CD4-positive, alpha-beta T cell treated with Interleukin-15 for 4 hours (primary cell): ENCODE measurements at regions not wholly inside any gene's neighbourhood (a gene's known extent, or its start where the extent isn't known, plus 50 kb on each side); places are given as distances from the start of the nearest gene placed in this dataset.
"Not testable (repeated sequence)": the region's sequence is repeated elsewhere in the genome, so short reads cannot be mapped to it uniquely, and the experiment has no call there.

Experiments used
- DNase-seq: peaks from one replicate; pipeline ENCODE4 v3.0.0-alpha.2; 2020; ENCODE audit warnings: low spot score

- DNase-seq: no peak
Measured at GRCh38 chr4:179124957-179125356, 1682.7 kb upstream of the AGA start.

- no peak for DNase-seq
Measured at GRCh38 chr4:179125870-179126269, 1683.6 kb upstream of the AGA start.

DNA sequence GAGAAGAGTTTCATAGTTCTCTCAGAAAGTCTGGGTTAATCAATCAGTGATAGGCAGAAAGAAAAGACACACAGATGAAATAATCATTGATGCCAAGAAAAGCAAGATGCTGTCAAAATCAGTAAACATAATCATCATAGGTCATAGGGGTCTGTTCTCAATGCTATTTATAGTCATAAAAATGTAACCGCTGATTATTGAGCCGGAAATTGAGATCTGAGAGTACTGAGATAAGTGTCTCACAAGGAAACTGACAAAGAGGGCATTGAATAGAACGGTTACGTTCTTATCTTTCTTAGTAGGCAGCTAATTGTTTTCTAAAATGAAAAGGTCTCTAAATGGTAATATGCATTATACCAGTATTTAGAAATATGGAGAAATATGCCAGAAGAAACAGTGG, 1686.1 kb upstream of the AGA start:
- no peak for DNase-seq

- DNase-seq: no peak
Measured at GRCh38 chr4:179130122-179130714, 1688.0 kb upstream of the AGA start.

- no peak for DNase-seq
Measured at GRCh38 chr4:179145746-179146525, 1703.7 kb upstream of the AGA start.

GRCh38 chr4:179151770-179152169, 1709.5 kb upstream of the AGA start:
- no peak for DNase-seq

DNA sequence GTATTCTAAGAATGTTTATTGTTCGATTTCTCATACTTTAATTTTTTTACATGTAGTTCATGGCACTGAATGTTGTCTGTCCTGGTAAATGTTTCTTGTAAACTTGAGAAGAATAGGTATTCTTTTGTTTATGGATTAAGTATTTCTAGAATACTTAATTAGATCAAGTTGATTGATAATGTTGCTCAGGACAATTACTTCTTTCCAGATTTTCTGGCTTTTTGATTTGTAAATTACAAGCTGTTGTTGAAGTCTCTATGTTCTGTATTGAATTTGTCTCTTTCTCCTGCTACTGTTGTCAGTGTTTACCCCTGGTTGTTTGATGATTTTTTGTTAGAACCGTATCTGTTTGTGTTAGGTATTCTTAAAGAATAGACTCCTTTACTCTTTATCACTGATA, 1720.9 kb upstream of the AGA start:
- DNase-seq: no peak

DNA sequence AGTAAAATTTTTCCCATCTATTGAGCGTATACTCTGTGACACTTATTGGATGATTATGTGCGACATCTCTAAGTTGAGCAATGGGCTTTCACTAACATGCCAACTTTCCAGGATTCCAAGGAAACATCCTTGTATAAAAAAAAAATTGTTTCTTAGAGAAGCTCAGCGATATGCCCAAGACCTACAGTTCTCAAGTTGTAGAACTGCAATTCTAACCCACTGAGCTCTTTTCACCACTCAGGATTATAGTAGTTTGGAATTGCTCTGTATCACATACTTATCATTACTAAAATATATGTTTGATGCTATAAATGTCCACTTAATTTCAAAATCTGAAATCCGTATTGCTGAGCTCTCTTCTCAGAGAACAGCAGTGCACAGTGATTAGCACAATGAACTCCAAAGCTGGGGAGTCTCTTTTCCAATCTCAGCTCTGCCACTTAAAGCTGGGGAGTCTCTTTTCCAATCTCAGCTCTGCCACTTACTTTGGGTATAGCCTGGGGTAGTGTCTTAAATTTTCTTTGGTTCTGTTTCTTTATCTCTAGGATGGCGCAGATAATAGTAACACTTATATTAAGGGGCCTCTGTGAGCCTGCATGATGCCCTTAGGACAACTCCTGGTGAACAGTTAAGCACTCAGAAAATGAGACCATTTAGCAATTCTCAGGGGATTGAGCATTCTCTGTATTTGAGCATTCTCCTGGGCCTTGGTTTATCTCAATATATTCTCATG, 1722.2 kb upstream of the AGA start:
- no peak for DNase-seq

GRCh38 chr4:179165000-179165738, 1722.9 kb upstream of the AGA start:
- no peak for DNase-seq

GRCh38 chr4:179165862-179166261, 1723.6 kb upstream of the AGA start:
- no peak for DNase-seq

GRCh38 chr4:179170308-179170707, 1728.1 kb upstream of the AGA start:
- DNase-seq: not testable (repeated sequence)

DNA sequence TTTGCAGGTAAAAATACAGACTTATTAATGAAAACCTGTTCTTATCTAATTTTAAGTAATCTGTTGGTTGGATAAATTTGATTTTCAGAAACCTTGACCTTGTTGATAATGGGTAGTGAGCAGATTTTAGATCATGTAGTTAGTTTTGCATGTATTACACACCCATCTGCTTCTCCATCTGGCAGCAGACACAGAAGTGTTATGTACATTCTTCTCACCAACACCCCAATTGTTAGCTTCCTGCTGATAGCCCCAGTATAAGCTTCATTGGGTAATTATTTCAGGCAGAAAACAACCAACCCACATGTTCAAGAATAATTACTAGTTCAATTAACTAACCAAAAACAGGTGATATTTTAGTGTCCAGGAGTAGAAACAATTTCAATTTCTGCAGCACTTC, 1740.5 kb upstream of the AGA start:
- no peak for DNase-seq

DNA sequence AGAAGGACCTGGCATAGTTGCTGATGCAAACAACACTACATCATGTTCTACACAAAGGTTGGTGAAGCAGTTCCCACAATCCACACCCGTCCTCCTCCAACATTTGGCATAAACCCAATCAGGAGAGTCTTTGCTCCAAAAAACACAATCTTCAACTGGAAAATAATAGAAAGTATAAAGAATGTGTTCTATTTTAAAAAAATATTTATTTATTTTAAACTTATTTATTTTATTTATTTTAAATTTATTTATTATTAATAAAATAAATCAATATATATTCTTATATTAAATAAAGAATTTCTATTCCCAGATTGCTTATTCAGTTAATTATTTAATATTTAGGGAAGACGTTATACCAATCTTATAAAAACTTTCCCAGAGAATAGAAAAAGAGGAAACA, 1753.7 kb upstream of the AGA start:
- no peak for DNase-seq

- DNase-seq: no peak
Measured at GRCh38 chr4:179196511-179196910, 1754.3 kb upstream of the AGA start.

- no peak for DNase-seq
Measured at GRCh38 chr4:179200681-179201080, 1758.4 kb upstream of the AGA start.

DNA sequence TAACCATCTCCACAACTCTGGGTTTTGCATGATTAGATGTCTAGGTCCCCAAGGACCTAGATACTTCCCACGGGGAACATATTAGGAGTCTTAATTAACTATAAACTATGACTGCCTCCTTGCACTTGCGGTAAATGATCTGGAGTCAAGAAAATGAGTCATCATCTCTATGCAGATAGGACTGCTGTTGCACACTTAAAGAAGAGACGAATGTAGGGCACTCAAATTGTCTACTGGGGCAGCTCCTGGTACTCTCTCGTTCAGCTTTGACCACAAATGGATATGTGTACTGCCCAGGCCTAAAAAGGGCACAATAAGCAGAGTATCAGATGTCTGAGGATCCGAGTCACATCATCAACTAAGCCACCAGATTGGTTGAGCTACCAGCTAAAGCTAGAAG, 1783.4 kb upstream of the AGA start:
- DNase-seq: no peak

DNA sequence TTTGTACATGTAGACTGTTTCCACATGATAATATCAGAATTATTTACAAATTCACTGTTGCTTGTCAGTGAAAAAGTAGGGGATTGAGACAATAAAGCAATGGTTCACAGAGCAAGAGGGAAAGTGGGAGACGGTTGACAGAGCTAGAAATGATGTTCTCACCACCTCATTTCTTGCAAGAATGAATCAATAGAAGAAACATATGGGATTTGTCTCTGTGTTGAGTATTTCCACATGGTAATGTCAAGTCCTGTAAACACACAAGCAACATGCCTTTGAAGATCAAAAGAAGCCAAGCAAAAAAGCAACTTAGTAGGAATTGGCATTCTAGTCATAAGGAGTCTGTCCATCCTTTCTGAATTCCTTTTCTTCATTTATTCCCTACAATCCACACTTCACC, 1806.6 kb upstream of the AGA start:
- DNase-seq: no peak

DNA sequence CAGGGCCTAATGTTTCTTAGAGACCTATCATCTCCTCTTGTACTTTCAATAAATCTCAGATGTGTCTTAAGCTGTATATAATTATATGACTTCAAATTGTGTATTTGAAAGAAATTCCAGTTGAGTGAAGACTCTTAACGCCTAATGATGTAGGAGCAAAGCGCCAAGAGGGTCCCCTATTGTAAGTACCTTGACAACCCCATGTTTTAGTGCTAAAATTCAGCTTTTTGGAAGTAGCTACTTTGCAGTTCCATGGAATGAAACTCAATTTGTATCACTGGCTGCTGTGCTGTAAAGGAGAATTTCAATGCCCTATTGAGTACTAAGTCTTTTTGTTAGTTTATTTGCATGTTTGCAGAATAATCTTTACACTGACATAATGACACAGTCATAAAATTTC, 1826.6 kb upstream of the AGA start:
- DNase-seq: no peak

GRCh38 chr4:179272282-179272681, 1830.0 kb upstream of the AGA start:
- no peak for DNase-seq

GRCh38 chr4:179278647-179279046, 1836.4 kb upstream of the AGA start:
- no peak for DNase-seq

GRCh38 chr4:179285696-179286095, 1843.5 kb upstream of the AGA start:
- no peak for DNase-seq

- DNase-seq: no peak
Measured at GRCh38 chr4:179291657-179292056, 1849.4 kb upstream of the AGA start.

DNA sequence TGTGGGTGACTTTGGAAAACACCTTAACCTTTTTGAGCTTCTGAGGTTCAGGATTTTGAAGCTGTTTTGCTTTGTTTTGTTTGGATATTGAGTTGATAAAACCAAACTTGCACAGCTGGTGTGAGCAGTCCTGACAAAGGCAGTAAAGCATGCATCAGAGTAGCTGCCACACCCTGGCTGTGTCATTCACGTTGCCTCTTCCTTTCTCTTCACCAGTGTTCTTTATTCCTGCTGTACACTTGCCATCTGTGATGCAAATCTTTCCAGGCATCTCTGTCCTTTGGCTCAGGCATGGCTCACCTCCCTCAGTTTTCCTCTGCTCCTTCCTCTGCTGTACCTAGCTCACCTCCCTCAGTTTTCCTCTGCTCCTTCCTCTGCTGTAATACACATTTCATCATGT, 1850.2 kb upstream of the AGA start:
- no peak for DNase-seq
